ENCODE measurements at regions not wholly inside any gene's neighbourhood (a gene's known extent, or its start where the extent isn't known, plus 50 kb on each side); places are given as distances from the start of the nearest gene placed in this dataset.

GRCh38 chr10:111151595-111152307 lies 74.9 kb downstream of the ADRA2A start:
- Histone ChIP-seq H3K4me3 (no peak overlapping the region), H3K9me3 (no peaks in the 10 kb centered on the region), H3K4me1 (no peaks in the 10 kb centered on the region), H3K27me3 (no peaks in the 10 kb centered on the region), H3K27ac (no peak overlapping the region), H3K36me3 (no peaks in the 10 kb centered on the region)
- intact Hi-C loops (cut with DNase I; ENCODE audit: low total_unique reads): no loop called here
- DNase-seq: no peak
- TF ChIP-seq CTCF (IDR thresholded peaks at IDR 0.05) (no peak), POLR2A (IDR thresholded peaks at IDR 0.05) (no peak)

GRCh38 chr10:111156754-111157153 lies 79.9 kb downstream of the ADRA2A start:
- no peak for DNase-seq
- Histone ChIP-seq H3K4me3 (no peak overlapping the region), H3K9me3 (no peaks in the 10 kb centered on the region), H3K36me3 (no peaks in the 10 kb centered on the region), H3K27ac (no peak overlapping the region), H3K4me1 (no peaks in the 10 kb centered on the region), H3K27me3 (no peaks in the 10 kb centered on the region)
- intact Hi-C loops (cut with DNase I; ENCODE audit: low total_unique reads): no loop called here
- TF ChIP-seq CTCF (IDR thresholded peaks at IDR 0.05) (no peak), POLR2A (IDR thresholded peaks at IDR 0.05) (no peak)

GRCh38 chr10:111158595-111158994 lies 81.8 kb downstream of the ADRA2A start:
- intact Hi-C loops (cut with DNase I; ENCODE audit: low total_unique reads): no loop called here
- no peak overlapping the region for H3K4me3 ChIP-seq
- H3K27ac ChIP-seq: no peak overlapping the region
- H3K4me1 ChIP-seq: no peaks in the 10 kb centered on the region
- DNase-seq: no peak
- H3K9me3 ChIP-seq: no peaks in the 10 kb centered on the region
- TF ChIP-seq POLR2A (IDR thresholded peaks at IDR 0.05) (no peak), CTCF (IDR thresholded peaks at IDR 0.05) (no peak)
- H3K27me3 ChIP-seq: no peaks in the 10 kb centered on the region
- no peaks in the 10 kb centered on the region for H3K36me3 ChIP-seq

- Histone ChIP-seq H3K36me3 (no peaks in the 10 kb centered on the region), H3K27me3 (no peaks in the 10 kb centered on the region), H3K9me3 (no peaks in the 10 kb centered on the region), H3K4me1 (no peaks in the 10 kb centered on the region), H3K27ac (no peak overlapping the region), H3K4me3 (no peak overlapping the region)
- no peak for DNase-seq
- intact Hi-C loops (cut with DNase I; ENCODE audit: low total_unique reads): no loop called here
- no peak for TF ChIP-seq POLR2A (IDR thresholded peaks at IDR 0.05)
- TF ChIP-seq CTCF (IDR thresholded peaks at IDR 0.05): no peak
These were observed 84.5 kb downstream of the ADRA2A start for GRCh38 chr10:111161109-111161874.

GRCh38 chr10:111171183-111171582 lies 94.4 kb downstream of the ADRA2A start:
- H3K4me3 ChIP-seq: no peak overlapping the region
- H3K9me3 ChIP-seq: no peaks in the 10 kb centered on the region
- no peaks in the 10 kb centered on the region for H3K36me3 ChIP-seq
- TF ChIP-seq POLR2A (IDR thresholded peaks at IDR 0.05) (no peak), CTCF (IDR thresholded peaks at IDR 0.05) (no peak)
- intact Hi-C loops (cut with DNase I; ENCODE audit: low total_unique reads): no loop called here
- no peaks in the 10 kb centered on the region for H3K27me3 ChIP-seq
- no peak for DNase-seq
- H3K4me1 ChIP-seq: no peaks in the 10 kb centered on the region
- H3K27ac ChIP-seq: no peak overlapping the region
